Smooth muscle cell (in vitro differentiated cells): ENCODE measurements at regions not wholly inside any gene's neighbourhood (a gene's known extent, or its start where the extent isn't known, plus 50 kb on each side); places are given as distances from the start of the nearest gene placed in this dataset.

Experiments
- DNase-seq: peaks from one replicate; lab custom pipeline; 2025; ENCODE audit not compliant: unreplicated experiment; lab: John Stamatoyannopoulos, UW
- H2AFZ ChIP-seq: fragments of 200-600 bp; sonication (generic); 2 replicates; pipeline ENCODE4 v1.6.0; 2016; ENCODE audit warnings: antibody characterized with exemption, low read depth, mild to moderate bottlenecking
- H3F3A ChIP-seq: fragments of 200-600 bp; sonication (generic); 2 replicates; pipeline ENCODE4 v1.6.0; 2017; ENCODE audit warnings: antibody characterized with exemption, low read depth
- H3K27ac ChIP-seq: fragments of 200-600 bp; sonication (generic); 2 replicates; pipeline ENCODE4 v1.5.1; 2016; ENCODE audit warnings: low read depth, mild to moderate bottlenecking
- H3K27me3 ChIP-seq: fragments of 200-600 bp; sonication (generic); 2 replicates; pipeline ENCODE4 v1.6.1; 2016; ENCODE audit warnings: low read depth, mild to moderate bottlenecking
- H3K36me3 ChIP-seq: fragments of 200-600 bp; sonication (generic); 2 replicates; pipeline ENCODE4 v1.5.1; 2016; ENCODE audit warnings: low read depth
- H3K4me1 ChIP-seq: fragments of 200-600 bp; sonication (generic); 2 replicates; pipeline ENCODE4 v1.5.1; 2016; ENCODE audit warnings: low read depth
- H3K4me2 ChIP-seq: fragments of 200-600 bp; sonication (generic); 2 replicates; pipeline ENCODE4 v1.6.0; 2016; ENCODE audit warnings: mild to moderate bottlenecking
- H3K4me3 ChIP-seq: fragments of 200-600 bp; sonication (generic); 2 replicates; pipeline ENCODE4 v1.5.1; 2016; ENCODE audit warnings: mild to moderate bottlenecking
- H3K79me2 ChIP-seq: fragments of 200-600 bp; sonication (generic); 2 replicates; pipeline ENCODE4 v1.6.0; 2016; ENCODE audit warnings: low read depth, mild to moderate bottlenecking
- H3K9ac ChIP-seq: fragments of 200-600 bp; sonication (generic); 2 replicates; pipeline ENCODE4 v1.6.0; 2016; ENCODE audit warnings: low read depth
- H3K9me3 ChIP-seq: fragments of 200-600 bp; sonication (generic); replicated peaks from 2 replicates; pipeline ENCODE4 v1.5.1; 2016; ENCODE audit warnings: low read depth
- H4K20me1 ChIP-seq: fragments of 200-600 bp; sonication (generic); 2 replicates; pipeline ENCODE4 v1.6.0; 2016; ENCODE audit warnings: low read depth
- WGBS: methylation state at CpG from one replicate; pipeline ENCODE4 v1.1.7; 2016; ENCODE audit warnings: low lambda C conversion rate; 5-methylcytosine and 5-hydroxymethylcytosine counted together
- TF ChIP-seq, protein P1 (sequence below): fragments of 200-600 bp; sonication (generic); IDR thresholded peaks from 2 replicates; pipeline ENCODE4 v1.5.1; 2017; ENCODE audit warnings: borderline replicate concordance, mild to moderate bottlenecking, antibody characterized with exemption; ENCODE audit not compliant: insufficient read depth, poor library complexity, severe bottlenecking

DNA sequence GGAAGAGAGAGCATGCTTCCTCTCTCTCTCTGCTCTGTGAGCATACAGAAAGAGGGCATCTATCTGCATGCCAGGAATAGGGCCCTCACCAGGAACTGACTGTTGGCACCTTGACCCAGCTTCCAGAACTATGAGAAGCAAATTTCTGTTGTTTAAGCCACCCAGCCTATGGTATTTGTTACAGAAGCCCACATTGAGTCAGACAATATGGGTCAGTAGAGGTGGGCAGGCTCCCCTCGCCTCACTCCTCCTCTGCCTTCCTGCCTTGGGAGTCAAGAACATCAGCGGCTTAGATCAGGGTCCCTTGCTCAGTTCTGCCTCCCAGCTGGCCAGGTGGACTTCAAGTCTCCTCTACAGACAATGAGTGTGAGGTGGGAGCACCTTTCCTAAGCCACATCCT lies 92.3 kb downstream of the COPS8 start:
- peaks cover 10% of the 10 kb centered on the region for H3K9me3 ChIP-seq
- 67% methylated on average over 2 of the region's 2 CpGs for WGBS

DNA sequence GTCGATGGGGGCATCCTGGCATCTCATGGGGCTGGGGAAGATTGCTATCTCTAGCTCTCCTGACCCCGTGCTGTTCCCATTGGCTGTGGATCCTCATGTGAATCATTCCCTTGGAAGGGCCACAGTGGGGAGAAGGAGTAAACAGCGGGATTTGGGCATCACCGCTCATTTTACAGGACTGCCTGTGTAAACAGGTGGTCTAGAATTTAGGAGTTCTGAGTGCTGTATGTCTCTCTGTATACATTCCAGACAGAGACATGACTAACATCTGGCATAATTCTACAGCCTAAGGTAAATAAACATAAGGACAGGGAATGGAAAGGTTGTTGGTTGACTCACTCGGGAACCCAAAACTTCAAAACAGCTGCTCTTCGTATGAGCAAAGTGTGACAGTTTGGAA lies 92.7 kb downstream of the COPS8 start:
- H2AFZ ChIP-seq = no peak overlapping the region
- H3K4me3 ChIP-seq = no peak overlapping the region
- TF ChIP-seq, protein P1, sequence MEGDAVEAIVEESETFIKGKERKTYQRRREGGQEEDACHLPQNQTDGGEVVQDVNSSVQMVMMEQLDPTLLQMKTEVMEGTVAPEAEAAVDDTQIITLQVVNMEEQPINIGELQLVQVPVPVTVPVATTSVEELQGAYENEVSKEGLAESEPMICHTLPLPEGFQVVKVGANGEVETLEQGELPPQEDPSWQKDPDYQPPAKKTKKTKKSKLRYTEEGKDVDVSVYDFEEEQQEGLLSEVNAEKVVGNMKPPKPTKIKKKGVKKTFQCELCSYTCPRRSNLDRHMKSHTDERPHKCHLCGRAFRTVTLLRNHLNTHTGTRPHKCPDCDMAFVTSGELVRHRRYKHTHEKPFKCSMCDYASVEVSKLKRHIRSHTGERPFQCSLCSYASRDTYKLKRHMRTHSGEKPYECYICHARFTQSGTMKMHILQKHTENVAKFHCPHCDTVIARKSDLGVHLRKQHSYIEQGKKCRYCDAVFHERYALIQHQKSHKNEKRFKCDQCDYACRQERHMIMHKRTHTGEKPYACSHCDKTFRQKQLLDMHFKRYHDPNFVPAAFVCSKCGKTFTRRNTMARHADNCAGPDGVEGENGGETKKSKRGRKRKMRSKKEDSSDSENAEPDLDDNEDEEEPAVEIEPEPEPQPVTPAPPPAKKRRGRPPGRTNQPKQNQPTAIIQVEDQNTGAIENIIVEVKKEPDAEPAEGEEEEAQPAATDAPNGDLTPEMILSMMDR = no peak
- H3K79me2 ChIP-seq = peaks cover 18% of the 10 kb centered on the region
- H3K9ac ChIP-seq = peak overlapping the region; percentile 13
- peaks cover 44% of the 10 kb centered on the region for H3F3A ChIP-seq
- peaks cover 3% of the 10 kb centered on the region for H3K4me1 ChIP-seq
- H3K4me2 ChIP-seq = peak overlapping the region; percentile 30
- no peaks in the 10 kb centered on the region for H3K27me3 ChIP-seq
- 25% methylated on average over 6 of the region's 6 CpGs for WGBS
- peaks cover 10% of the 10 kb centered on the region for H3K9me3 ChIP-seq
- H3K27ac ChIP-seq = peak overlapping the region; percentile 91
- no peak for DNase-seq
- no peaks in the 10 kb centered on the region for H4K20me1 ChIP-seq
- peaks cover 9% of the 10 kb centered on the region for H3K36me3 ChIP-seq

More for the DNA sequence above, 92.3 kb downstream of the COPS8 start:
- DNase-seq = no peak
- Histone ChIP-seq H3K4me3 (no peak overlapping the region), H3K79me2 (peaks cover 14% of the 10 kb centered on the region), H3K27me3 (no peaks in the 10 kb centered on the region), H3K9ac (peak overlapping the region; percentile 13), H4K20me1 (no peaks in the 10 kb centered on the region), H3K4me2 (peak overlapping the region; percentile 12), H3K4me1 (peaks cover 3% of the 10 kb centered on the region), H3K27ac (peak overlapping the region; percentile 91), H2AFZ (no peak overlapping the region), H3K36me3 (peaks cover 9% of the 10 kb centered on the region), H3F3A (peaks cover 45% of the 10 kb centered on the region)
- TF ChIP-seq, protein P1 = no peak

DNA sequence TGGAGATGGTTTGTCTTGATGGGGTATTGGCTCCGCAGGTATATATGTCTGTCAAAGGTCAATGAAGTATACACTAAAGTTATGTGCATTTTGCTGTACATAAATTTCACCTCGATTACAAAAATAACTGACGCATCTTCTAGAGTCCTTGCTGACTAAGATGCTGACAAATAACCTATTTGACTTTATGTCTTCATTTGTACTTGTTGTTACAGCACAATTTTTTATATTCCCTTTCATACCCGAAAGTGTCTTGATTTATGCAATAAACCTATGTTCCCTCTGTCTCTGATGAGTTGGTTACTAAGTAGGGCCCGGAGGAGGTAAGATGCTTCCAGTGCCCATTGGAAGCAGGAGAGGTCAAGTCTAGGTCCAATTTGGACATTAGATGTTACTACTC lies 93.5 kb downstream of the COPS8 start:
- 96% methylated on average over 5 of the region's 5 CpGs for WGBS
- H3K79me2 ChIP-seq = peaks cover 19% of the 10 kb centered on the region
- H3K4me2 ChIP-seq = peak overlapping the region; percentile 30
- H3K27ac ChIP-seq = peak overlapping the region; percentile 91
- H3K27me3 ChIP-seq = no peaks in the 10 kb centered on the region
- no peak for DNase-seq
- no peaks in the 10 kb centered on the region for H4K20me1 ChIP-seq
- peaks cover 4% of the 10 kb centered on the region for H3K9me3 ChIP-seq
- H3K4me3 ChIP-seq = no peak overlapping the region
- peaks cover 5% of the 10 kb centered on the region for H3K36me3 ChIP-seq
- TF ChIP-seq, protein P1 = no peak
- H3F3A ChIP-seq = peaks cover 42% of the 10 kb centered on the region
- H3K4me1 ChIP-seq = peaks cover 3% of the 10 kb centered on the region
- no peak overlapping the region for H2AFZ ChIP-seq
- no peak overlapping the region for H3K9ac ChIP-seq

DNA sequence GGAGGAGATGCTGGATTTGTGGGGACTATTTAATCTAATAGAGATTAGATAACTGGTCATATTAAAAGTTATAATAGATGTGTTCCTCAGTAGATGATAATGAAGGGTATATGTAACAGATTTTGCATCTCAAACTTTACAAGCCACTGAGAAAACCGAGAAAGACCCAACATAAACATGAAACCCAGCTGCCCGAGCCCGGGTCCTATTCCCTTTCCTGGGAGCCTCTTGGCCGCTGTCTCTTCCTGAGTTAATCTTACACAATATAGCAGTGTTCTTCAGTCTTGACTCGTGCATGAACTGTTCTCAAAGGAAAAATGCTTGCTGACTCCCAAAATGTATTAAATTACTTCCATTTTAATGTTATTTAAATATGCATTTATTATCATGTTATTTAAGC lies 94.5 kb downstream of the COPS8 start:
- Histone ChIP-seq H2AFZ (no peak overlapping the region), H3K9me3 (no peaks in the 10 kb centered on the region), H3K27ac (peak overlapping the region; percentile 91), H3K4me3 (no peak overlapping the region), H3K9ac (no peak overlapping the region), H4K20me1 (no peaks in the 10 kb centered on the region), H3K4me2 (peak overlapping the region; percentile 69), H3K79me2 (peaks cover 19% of the 10 kb centered on the region), H3F3A (peaks cover 42% of the 10 kb centered on the region), H3K27me3 (no peaks in the 10 kb centered on the region), H3K4me1 (peaks cover 12% of the 10 kb centered on the region), H3K36me3 (no peaks in the 10 kb centered on the region)
- no peak for DNase-seq
- TF ChIP-seq, protein P1 = no peak
- WGBS = 15% methylated on average over 5 of the region's 5 CpGs
